Upper lobe of left lung (tissue), 6 donors: ENCODE measurements at regions not wholly inside any gene's neighbourhood (a gene's known extent, or its start where the extent isn't known, plus 50 kb on each side); places are given as distances from the start of the nearest gene placed in this dataset.
A peak's percentile ranks its signal among the peaks of the same experiment; 100 is the strongest.

Experiments used
- ATAC-seq, 2 donors: fragments of 200-7000 bp; cut with Tn5 transposase; one replicate each; pipeline ENCODE4 v1.9.1; 2022; ENCODE audit warnings: mild to moderate bottlenecking in 2 of 2, moderate library complexity in 2 of 2; ENCODE audit not compliant: low FRiP score in 2 of 2
- DNase-seq, 2 donors: peaks; one replicate each; pipeline ENCODE4 v3.0.0-alpha.2; 2019 to 2020
- H3K27ac ChIP-seq, 4 donors: fragments of 200-600 bp; sonication (generic); one replicate each; pipeline ENCODE4 v1.5.1; 2016 to 2019
- H3K27me3 ChIP-seq, 4 donors: fragments of 200-600 bp; sonication (generic); one replicate each; pipeline ENCODE4 v1.5.1; 2017 to 2019
- H3K36me3 ChIP-seq, 4 donors: fragments of 200-600 bp; sonication (generic); one replicate each; pipeline ENCODE4 v1.5.1; 2016 to 2019
- H3K4me1 ChIP-seq, 4 donors: fragments of 200-600 bp; sonication (generic); one replicate each; pipeline ENCODE4 v1.5.1; 2018 to 2019
- H3K4me3 ChIP-seq, 4 donors: fragments of 200-600 bp; sonication (generic); one replicate each; pipeline ENCODE4 v1.5.1; 2017 to 2019; ENCODE audit warnings: mild to moderate bottlenecking in 2 of 4, moderate library complexity in 1 of 4
- H3K9me3 ChIP-seq, 4 donors: fragments of 200-600 bp; sonication (generic); one replicate each; pipeline ENCODE4 v1.5.1; 2018 to 2019
- EP300 ChIP-seq, 4 donors: sonication (generic); formaldehyde crosslinking; IDR thresholded peaks; one replicate each; pipeline ENCODE4 v1.5.1; 2017; ENCODE audit warnings: antibody characterized with exemption in 4 of 4, control low read depth in 2 of 4
- POLR2A ChIP-seq, 4 donors: fragments of 450-650 bp; IDR thresholded peaks; one replicate each; pipeline ENCODE4 v1.5.1; 2016 to 2017; ENCODE audit warnings: antibody characterized with exemption in 4 of 4, mild to moderate bottlenecking in 2 of 4
- POLR2AphosphoS5 ChIP-seq, 2 donors: sonication (generic); formaldehyde crosslinking; IDR thresholded peaks; one replicate each; pipeline ENCODE4 v1.5.1; 2017; ENCODE audit warnings: antibody characterized with exemption in 2 of 2
- WGBS, 2 donors: methylation state at CpG; one replicate each; pipeline ENCODE4 v1.1.5; 2017 to 2018; 5-methylcytosine and 5-hydroxymethylcytosine counted together
- TF ChIP-seq, protein P1 (sequence below), 6 experiments: fragments of 450-650 bp in 4 of 6; fragments of 200-600 bp in 2 of 6; sonication (generic) in 2 of 6; IDR thresholded peaks; one replicate each; pipeline ENCODE4 v1.5.1; 2016 to 2019; ENCODE audit warnings: antibody characterized with exemption in 6 of 6
- donor health status: DM: no; HTN: no; CAD: no; lungs with moderate emphysema.
- donor health status: DM: no; HTN: yes; CAD: no; lungs with severe emphysema.

DNA sequence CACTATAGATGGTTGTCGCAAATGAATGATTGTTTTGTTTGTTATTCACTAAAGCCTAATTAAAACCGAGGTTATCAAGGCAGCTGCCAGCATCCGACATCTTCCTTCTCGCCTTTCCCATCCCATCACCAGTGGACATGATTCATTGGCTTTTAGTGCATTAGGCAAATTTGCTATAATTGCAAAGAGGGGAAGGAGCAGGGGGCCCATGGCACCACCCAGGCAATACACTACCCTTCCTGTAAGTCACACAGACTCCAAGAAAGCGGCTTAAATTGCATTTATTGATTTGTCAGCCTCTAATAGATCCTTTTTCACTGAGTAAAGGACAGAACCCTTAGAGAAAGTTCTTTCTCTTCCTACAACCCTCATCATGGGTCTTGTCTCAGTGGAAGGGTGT is 169.2 kb upstream of the NCAM1 start:
- DNase-seq = no peak
- Histone ChIP-seq H3K27me3 (no peaks in the 10 kb centered on the region), H3K4me3 (no peak overlapping the region), H3K9me3 (no peaks in the 10 kb centered on the region), H3K27ac (no peak overlapping the region), H3K36me3 (no peaks in the 10 kb centered on the region), H3K4me1 (peaks cover 0 to 4% (median 1%) of the 10 kb centered on the region in 4 donors)
- 88 to 93% methylated on average over 5 of the region's 5 CpGs for WGBS, 2 donors
- TF ChIP-seq, protein P1, sequence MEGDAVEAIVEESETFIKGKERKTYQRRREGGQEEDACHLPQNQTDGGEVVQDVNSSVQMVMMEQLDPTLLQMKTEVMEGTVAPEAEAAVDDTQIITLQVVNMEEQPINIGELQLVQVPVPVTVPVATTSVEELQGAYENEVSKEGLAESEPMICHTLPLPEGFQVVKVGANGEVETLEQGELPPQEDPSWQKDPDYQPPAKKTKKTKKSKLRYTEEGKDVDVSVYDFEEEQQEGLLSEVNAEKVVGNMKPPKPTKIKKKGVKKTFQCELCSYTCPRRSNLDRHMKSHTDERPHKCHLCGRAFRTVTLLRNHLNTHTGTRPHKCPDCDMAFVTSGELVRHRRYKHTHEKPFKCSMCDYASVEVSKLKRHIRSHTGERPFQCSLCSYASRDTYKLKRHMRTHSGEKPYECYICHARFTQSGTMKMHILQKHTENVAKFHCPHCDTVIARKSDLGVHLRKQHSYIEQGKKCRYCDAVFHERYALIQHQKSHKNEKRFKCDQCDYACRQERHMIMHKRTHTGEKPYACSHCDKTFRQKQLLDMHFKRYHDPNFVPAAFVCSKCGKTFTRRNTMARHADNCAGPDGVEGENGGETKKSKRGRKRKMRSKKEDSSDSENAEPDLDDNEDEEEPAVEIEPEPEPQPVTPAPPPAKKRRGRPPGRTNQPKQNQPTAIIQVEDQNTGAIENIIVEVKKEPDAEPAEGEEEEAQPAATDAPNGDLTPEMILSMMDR (IDR thresholded peaks at IDR 0.05) = no peak
- TF ChIP-seq EP300 (IDR thresholded peaks at IDR 0.05) (no peak), POLR2AphosphoS5 (IDR thresholded peaks at IDR 0.05) (no peak), POLR2A (IDR thresholded peaks at IDR 0.05) (no peak)
- no peak for ATAC-seq

DNA sequence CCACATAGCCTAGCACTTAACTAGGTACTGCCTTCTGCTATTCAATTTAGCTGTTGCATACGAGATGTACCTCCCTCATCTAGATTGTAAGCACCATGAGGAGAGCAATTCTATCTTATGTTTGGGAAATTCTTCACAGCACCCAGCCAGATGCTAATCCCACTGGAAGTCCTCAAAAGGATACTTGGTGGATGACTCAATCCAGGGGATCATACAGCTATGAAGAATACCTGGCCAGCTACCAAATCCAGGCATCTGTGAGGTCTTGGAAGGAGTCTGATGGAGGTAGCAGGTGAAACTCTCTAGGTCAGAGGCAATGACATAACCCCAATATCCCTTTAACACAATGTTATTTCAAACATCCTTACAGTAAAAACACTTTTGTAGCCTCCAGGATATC is 167.8 kb upstream of the NCAM1 start:
- Histone ChIP-seq H3K4me3 (no peak overlapping the region), H3K27me3 (no peaks in the 10 kb centered on the region), H3K4me1 (peaks cover 0 to 4% (median 1%) of the 10 kb centered on the region in 4 donors), H3K36me3 (no peaks in the 10 kb centered on the region), H3K9me3 (no peaks in the 10 kb centered on the region), H3K27ac (no peak overlapping the region)
- ATAC-seq (no peak), DNase-seq (no peak)
- 67 to 83% methylated on average over 1 of the region's 1 CpG for WGBS, 2 donors
- TF ChIP-seq, protein P1 (IDR thresholded peaks at IDR 0.05) = no peak
- no peak for TF ChIP-seq POLR2A (IDR thresholded peaks at IDR 0.05)
- TF ChIP-seq EP300 (IDR thresholded peaks at IDR 0.05) = no peak
- TF ChIP-seq POLR2AphosphoS5 (IDR thresholded peaks at IDR 0.05) = no peak

DNA sequence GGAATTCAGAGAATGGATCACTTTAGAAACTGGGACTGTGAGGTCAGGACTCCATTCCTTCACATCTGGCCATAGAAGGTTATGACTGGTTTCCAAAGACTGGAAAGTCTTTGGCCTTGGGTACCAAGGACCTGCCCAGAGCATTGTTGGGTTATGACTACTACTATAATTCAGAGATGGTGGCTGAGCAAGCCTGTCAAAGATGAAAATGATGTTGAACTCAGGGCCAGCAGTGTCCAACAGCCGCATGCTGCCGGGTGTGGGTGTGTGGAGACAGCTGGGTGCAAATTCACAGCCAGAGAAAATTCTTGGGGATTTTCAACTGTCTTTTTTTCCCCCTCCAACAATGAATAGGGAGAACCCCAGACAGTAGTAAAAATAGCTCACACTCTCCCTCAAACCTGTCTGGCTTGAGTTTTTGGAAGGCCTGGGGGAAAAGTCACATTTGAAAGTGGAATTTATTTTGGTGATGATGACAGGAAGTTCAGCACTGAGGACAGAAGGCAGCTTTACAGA is 166.8 kb upstream of the NCAM1 start:
- Histone ChIP-seq H3K36me3 (no peaks in the 10 kb centered on the region), H3K4me1 (peaks cover 0 to 4% (median 1%) of the 10 kb centered on the region in 4 donors), H3K27ac (no peak overlapping the region), H3K27me3 (no peaks in the 10 kb centered on the region), H3K4me3 (no peak overlapping the region), H3K9me3 (no peaks in the 10 kb centered on the region)
- WGBS, 2 donors = 78 to 80% methylated on average over 2 of the region's 2 CpGs
- ATAC-seq (peak in 1 of 2 donors; percentile 82), DNase-seq (no peak)
- no peak for TF ChIP-seq POLR2AphosphoS5 (IDR thresholded peaks at IDR 0.05)
- no peak for TF ChIP-seq EP300 (IDR thresholded peaks at IDR 0.05)
- TF ChIP-seq, protein P1 (IDR thresholded peaks at IDR 0.05) = no peak
- TF ChIP-seq POLR2A (IDR thresholded peaks at IDR 0.05) = no peak

GRCh38 chr11:112795142-112795815 is 165.9 kb upstream of the NCAM1 start:
- no peaks in the 10 kb centered on the region for H3K9me3 ChIP-seq
- no peaks in the 10 kb centered on the region for H3K36me3 ChIP-seq
- peaks cover 0 to 4% (median 1%) of the 10 kb centered on the region in 4 donors for H3K4me1 ChIP-seq
- TF ChIP-seq POLR2A (IDR thresholded peaks at IDR 0.05) (no peak), EP300 (IDR thresholded peaks at IDR 0.05) (no peak), POLR2AphosphoS5 (IDR thresholded peaks at IDR 0.05) (no peak)
- TF ChIP-seq, protein P1 (IDR thresholded peaks at IDR 0.05) = peak in 3 of 6 experiments; percentile 27 to 41 (median 35)
- H3K27ac ChIP-seq = no peak overlapping the region
- H3K4me3 ChIP-seq = no peak overlapping the region
- ATAC-seq = peak in 1 of 2 donors; percentile 49
- no peak for DNase-seq
- 60 to 66% methylated on average over 14 of the region's 14 CpGs for WGBS, 2 donors
- no peaks in the 10 kb centered on the region for H3K27me3 ChIP-seq
